ENCODE measurements at regions not wholly inside any gene's neighbourhood (a gene's known extent, or its start where the extent isn't known, plus 50 kb on each side); places are given as distances from the start of the nearest gene placed in this dataset.

DNA sequence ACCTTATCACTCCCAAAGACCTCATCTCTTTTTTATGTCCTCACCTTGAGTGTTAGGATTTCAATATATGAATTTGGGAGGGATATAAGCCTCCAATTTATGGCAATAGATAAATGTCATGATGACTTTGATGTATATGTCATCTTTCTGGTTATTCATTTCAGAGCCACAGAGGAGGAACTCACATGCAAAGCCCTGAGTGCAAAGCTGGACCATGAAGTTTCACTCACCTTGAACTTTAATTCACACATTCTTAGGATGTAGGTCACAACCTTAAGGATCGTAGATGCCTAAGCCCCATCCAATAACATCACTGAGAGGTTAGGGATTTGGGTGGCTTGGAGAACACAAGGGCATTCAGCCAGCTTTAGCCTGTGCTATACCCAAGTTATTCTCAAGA, 81.9 kb upstream of the ZPBP start:
- TF ChIP-seq POLR2A (IDR thresholded peaks at IDR 0.05) (no peak), EP300 (IDR thresholded peaks at IDR 0.05) (no peak)
